Trophoblast cell (in vitro differentiated cells and primary cell): ENCODE measurements at regions not wholly inside any gene's neighbourhood (a gene's known extent, or its start where the extent isn't known, plus 50 kb on each side); places are given as distances from the start of the nearest gene placed in this dataset.

Experiments
- DNase-seq, 2 donors: peaks; one replicate each; pipeline ENCODE4 v3.0.0-alpha.2; 2016
- H2AFZ ChIP-seq: 2 replicates; pipeline ENCODE4 v1.6.1; 2013; ENCODE audit warnings: low read length, moderate library complexity, mild to moderate bottlenecking; ENCODE audit not compliant: insufficient read depth, poor library complexity
- H2AK5ac ChIP-seq: 2 replicates; pipeline ENCODE4 v1.6.1; 2013; ENCODE audit warnings: mild to moderate bottlenecking, low read length
- H2BK120ac ChIP-seq: 2 replicates; pipeline ENCODE4 v1.6.1; 2013; ENCODE audit warnings: low read length, mild to moderate bottlenecking, moderate library complexity; ENCODE audit not compliant: insufficient read depth, poor library complexity
- H2BK12ac ChIP-seq: 2 replicates; pipeline ENCODE4 v1.6.1; 2013; ENCODE audit warnings: mild to moderate bottlenecking, low read length, moderate library complexity
- H2BK5ac ChIP-seq: 2 replicates; pipeline ENCODE4 v1.6.1; 2013; ENCODE audit warnings: low read length, low read depth, moderate library complexity, mild to moderate bottlenecking; ENCODE audit not compliant: poor library complexity
- H3K14ac ChIP-seq: 2 replicates; pipeline ENCODE4 v1.6.1; 2013; ENCODE audit warnings: mild to moderate bottlenecking, low read length
- H3K18ac ChIP-seq: 2 replicates; pipeline ENCODE4 v1.6.1; 2013; ENCODE audit warnings: mild to moderate bottlenecking, low read length
- H3K23ac ChIP-seq: 2 replicates; pipeline ENCODE4 v1.6.1; 2013; ENCODE audit warnings: low read length
- H3K27ac ChIP-seq: 2 replicates; pipeline ENCODE4 v1.5.1; 2013; ENCODE audit warnings: low read depth, mild to moderate bottlenecking, inconsistent platforms, low read length, moderate library complexity
- H3K27me3 ChIP-seq: 2 replicates; pipeline ENCODE4 v1.6.1; 2013; ENCODE audit warnings: inconsistent platforms, mild to moderate bottlenecking, low read length, moderate library complexity; ENCODE audit not compliant: insufficient read depth
- H3K36me3 ChIP-seq, 2 experiments: 1 replicate in 1 of 2; 2 replicates in 1 of 2; pipeline ENCODE4 v1.6.1; 2013; ENCODE audit warnings: low read length in 2 of 2, mild to moderate bottlenecking in 2 of 2, moderate library complexity in 1 of 2; ENCODE audit not compliant: insufficient read depth in 2 of 2, control insufficient read depth in 1 of 2
- H3K4ac ChIP-seq: 2 replicates; pipeline ENCODE4 v1.6.1; 2013; ENCODE audit warnings: low read depth, mild to moderate bottlenecking, low read length, moderate library complexity
- H3K4me1 ChIP-seq, 2 experiments: 1 replicate in 1 of 2; 2 replicates in 1 of 2; pipeline ENCODE4 v1.6.1; 2013; ENCODE audit warnings: low read length in 2 of 2, mild to moderate bottlenecking in 2 of 2, moderate library complexity in 1 of 2; ENCODE audit not compliant: insufficient read depth in 2 of 2, control insufficient read depth in 1 of 2
- H3K4me2 ChIP-seq: 2 replicates; pipeline ENCODE4 v1.6.1; 2013; ENCODE audit warnings: inconsistent platforms, mild to moderate bottlenecking, low read length, moderate library complexity
- H3K4me3 ChIP-seq: 2 replicates; pipeline ENCODE4 v1.5.1; 2013; ENCODE audit warnings: mild to moderate bottlenecking, low read depth, low read length, inconsistent platforms
- H3K79me1 ChIP-seq: one replicate; pipeline ENCODE4 v1.6.1; 2013; ENCODE audit warnings: low read length
- H3K79me2 ChIP-seq: 2 replicates; pipeline ENCODE4 v1.6.1; 2013; ENCODE audit warnings: low read length, mild to moderate bottlenecking; ENCODE audit not compliant: control insufficient read depth, insufficient read depth, poor library complexity
- H3K9ac ChIP-seq: 2 replicates; pipeline ENCODE4 v1.6.1; 2013; ENCODE audit warnings: mild to moderate bottlenecking, low read length
- H3K9me3 ChIP-seq: 2 replicates; pipeline ENCODE4 v1.6.1; 2013; ENCODE audit warnings: low read depth, mild to moderate bottlenecking, control low read depth, inconsistent platforms, low read length; ENCODE audit not compliant: insufficient read depth
- H4K12ac ChIP-seq: 2 replicates; pipeline ENCODE4 v1.6.1; 2013; ENCODE audit warnings: low read depth, mild to moderate bottlenecking, low read length, moderate library complexity
- H4K8ac ChIP-seq: 2 replicates; pipeline ENCODE4 v1.6.1; 2013; ENCODE audit warnings: low read depth, mild to moderate bottlenecking, low read length, moderate library complexity
- H4K91ac ChIP-seq: one replicate; pipeline ENCODE4 v1.6.1; 2013; ENCODE audit warnings: low read depth, mild to moderate bottlenecking, low read length, moderate library complexity
- WGBS: extraction: QIAGEN DNeasy Blood & Tissue Kit; methylation state at CpG from one replicate; pipeline ENCODE4 v1.1.7; 2013; ENCODE audit warnings: missing lambda C conversion rate; ENCODE audit not compliant: insufficient read length, insufficient coverage; ENCODE audit errors: extremely low coverage; 5-methylcytosine and 5-hydroxymethylcytosine counted together

- no peaks in the 10 kb centered on the region for H3K9me3 ChIP-seq
- DNase-seq, result no peak
- no peak overlapping the region for H3K4ac ChIP-seq
- no peak overlapping the region for H3K23ac ChIP-seq
- H3K4me2 ChIP-seq, result no peak overlapping the region
- H3K36me3 ChIP-seq, result no peaks in the 10 kb centered on the region
- no peak overlapping the region for H2AK5ac ChIP-seq
- H2BK12ac ChIP-seq, result no peak overlapping the region
- H3K79me2 ChIP-seq, result no peaks in the 10 kb centered on the region
- no peak overlapping the region for H4K91ac ChIP-seq
- WGBS, result no CpG with 5 or more reads among the region's 1 CpG
- H2BK120ac ChIP-seq, result no peak overlapping the region
- H4K8ac ChIP-seq, result no peak overlapping the region
- no peaks in the 10 kb centered on the region for H3K27me3 ChIP-seq
- H3K18ac ChIP-seq, result no peak overlapping the region
- H2BK5ac ChIP-seq, result no peak overlapping the region
- H3K4me3 ChIP-seq, result no peak overlapping the region
- H3K79me1 ChIP-seq, result no peaks in the 10 kb centered on the region
- no peak overlapping the region for H2AFZ ChIP-seq
- H3K9ac ChIP-seq, result no peak overlapping the region
- no peaks in the 10 kb centered on the region for H3K4me1 ChIP-seq
- no peak overlapping the region for H3K27ac ChIP-seq
- no peak overlapping the region for H3K14ac ChIP-seq
- no peak overlapping the region for H4K12ac ChIP-seq
These were observed 120.4 kb downstream of the NEDD1 start for GRCh38 chr12:97027482-97027881.

GRCh38 chr12:97038131-97038530, 131.1 kb downstream of the NEDD1 start:
- Histone ChIP-seq H3K27me3 (no peaks in the 10 kb centered on the region), H4K12ac (no peak overlapping the region), H2BK5ac (no peak overlapping the region), H3K9ac (no peak overlapping the region), H3K27ac (no peak overlapping the region), H3K4me1 (no peaks in the 10 kb centered on the region), H3K36me3 (no peaks in the 10 kb centered on the region), H3K4me2 (no peak overlapping the region), H4K91ac (no peak overlapping the region), H3K14ac (no peak overlapping the region), H3K79me1 (no peaks in the 10 kb centered on the region), H3K18ac (no peak overlapping the region), H4K8ac (no peak overlapping the region), H2BK12ac (no peak overlapping the region), H2AK5ac (no peak overlapping the region), H3K9me3 (no peaks in the 10 kb centered on the region), H2BK120ac (no peak overlapping the region), H3K4me3 (no peak overlapping the region), H3K79me2 (no peaks in the 10 kb centered on the region), H2AFZ (no peak overlapping the region), H3K23ac (no peak overlapping the region), H3K4ac (no peak overlapping the region)
- WGBS, result no CpG with 5 or more reads among the region's 5 CpGs
- no peak for DNase-seq

- Histone ChIP-seq H3K4me3 (no peak overlapping the region), H3K9me3 (no peaks in the 10 kb centered on the region), H3K14ac (no peak overlapping the region), H3K4me2 (no peak overlapping the region), H3K79me2 (no peaks in the 10 kb centered on the region), H4K8ac (no peak overlapping the region), H2AFZ (no peak overlapping the region), H3K23ac (no peak overlapping the region), H2BK120ac (no peak overlapping the region), H3K4ac (no peak overlapping the region), H2BK5ac (no peak overlapping the region), H2AK5ac (no peak overlapping the region), H3K79me1 (no peaks in the 10 kb centered on the region), H4K12ac (no peak overlapping the region), H3K27ac (no peak overlapping the region), H3K4me1 (no peaks in the 10 kb centered on the region), H3K27me3 (no peaks in the 10 kb centered on the region), H2BK12ac (no peak overlapping the region), H4K91ac (no peak overlapping the region), H3K18ac (no peak overlapping the region), H3K36me3 (no peaks in the 10 kb centered on the region), H3K9ac (no peak overlapping the region)
- no peak for DNase-seq
- WGBS, result no CpG with 5 or more reads among the region's 4 CpGs
These were observed 131.8 kb downstream of the NEDD1 start for GRCh38 chr12:97038834-97039233.

GRCh38 chr12:97046901-97047300, 139.8 kb downstream of the NEDD1 start:
- WGBS, result no CpG with 5 or more reads among the region's 1 CpG
- no peak overlapping the region for H3K4me3 ChIP-seq

More at GRCh38 chr12:97046901-97047300, 139.8 kb downstream of the NEDD1 start:
- Histone ChIP-seq H3K36me3 (no peaks in the 10 kb centered on the region), H2BK12ac (no peak overlapping the region), H3K4ac (no peak overlapping the region), H3K79me2 (no peaks in the 10 kb centered on the region), H3K27ac (no peak overlapping the region), H4K12ac (no peak overlapping the region), H2BK120ac (no peak overlapping the region), H3K4me2 (no peak overlapping the region), H2BK5ac (no peak overlapping the region), H2AFZ (no peak overlapping the region), H3K4me1 (no peaks in the 10 kb centered on the region), H3K9ac (no peak overlapping the region), H3K14ac (no peak overlapping the region), H2AK5ac (no peak overlapping the region), H3K18ac (no peak overlapping the region), H4K8ac (no peak overlapping the region), H3K79me1 (no peaks in the 10 kb centered on the region), H4K91ac (no peak overlapping the region), H3K23ac (no peak overlapping the region), H3K27me3 (no peaks in the 10 kb centered on the region), H3K9me3 (no peaks in the 10 kb centered on the region)
- no peak for DNase-seq
